Femur (tissue), 1 donor: ENCODE measurements at regions not wholly inside any gene's neighbourhood (a gene's known extent, or its start where the extent isn't known, plus 50 kb on each side); places are given as distances from the start of the nearest gene placed in this dataset.
"Not testable (repeated sequence)": the region's sequence is repeated elsewhere in the genome, so short reads cannot be mapped to it uniquely, and the experiment has no call there.

ENCODE experiments used
- DNase-seq: peaks from one replicate; pipeline ENCODE4 v3.0.0-alpha.2; 2017

DNA sequence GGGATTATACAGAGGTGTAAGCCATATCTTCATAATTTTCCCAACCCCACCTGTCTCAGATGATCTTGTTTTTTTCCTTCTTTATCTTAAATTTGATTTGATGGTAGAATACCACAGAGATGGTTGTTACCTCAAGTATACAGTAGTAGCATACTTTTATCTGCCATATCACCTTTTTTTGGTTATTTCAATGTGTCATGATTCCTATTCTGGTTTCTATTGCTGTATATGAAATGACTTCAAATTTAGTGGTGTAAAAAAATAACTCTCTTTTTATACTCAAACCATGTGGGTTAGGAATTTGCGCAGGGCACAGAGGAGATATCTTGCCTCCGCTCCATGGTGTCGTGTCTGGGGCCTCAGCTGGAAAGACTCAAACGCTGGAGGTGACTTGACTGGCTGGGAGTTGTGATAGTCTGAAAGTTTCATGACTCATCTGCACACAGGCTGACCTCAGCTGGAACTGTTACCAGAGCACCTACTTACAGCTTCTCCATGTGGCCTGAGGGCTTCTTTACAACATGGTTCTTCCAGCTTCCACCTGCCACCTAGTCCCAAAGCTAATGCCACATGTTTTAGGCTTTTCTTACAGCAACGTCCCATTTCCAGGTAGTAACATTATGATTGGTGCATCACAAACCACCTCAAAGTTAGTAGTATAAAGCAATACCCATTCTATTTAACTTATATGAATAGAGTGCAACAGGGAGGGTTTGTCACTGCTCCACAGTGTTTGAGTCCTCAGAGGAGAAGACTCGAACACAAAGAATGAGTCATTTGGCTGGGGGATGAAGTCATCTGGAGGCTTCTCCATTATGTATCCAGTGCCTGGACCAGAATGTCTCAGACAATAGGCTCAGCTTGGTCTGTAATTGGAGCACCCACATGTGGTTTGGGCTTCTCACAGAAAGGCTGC lies 82.3 kb upstream of the XPO1 start:
- DNase-seq, result no peak

GRCh38 chr2:61619561-61619960 lies 81.4 kb upstream of the XPO1 start:
- no peak for DNase-seq

- DNase-seq, result no peak
These were observed 79.5 kb upstream of the XPO1 start for GRCh38 chr2:61617610-61618009.

DNA sequence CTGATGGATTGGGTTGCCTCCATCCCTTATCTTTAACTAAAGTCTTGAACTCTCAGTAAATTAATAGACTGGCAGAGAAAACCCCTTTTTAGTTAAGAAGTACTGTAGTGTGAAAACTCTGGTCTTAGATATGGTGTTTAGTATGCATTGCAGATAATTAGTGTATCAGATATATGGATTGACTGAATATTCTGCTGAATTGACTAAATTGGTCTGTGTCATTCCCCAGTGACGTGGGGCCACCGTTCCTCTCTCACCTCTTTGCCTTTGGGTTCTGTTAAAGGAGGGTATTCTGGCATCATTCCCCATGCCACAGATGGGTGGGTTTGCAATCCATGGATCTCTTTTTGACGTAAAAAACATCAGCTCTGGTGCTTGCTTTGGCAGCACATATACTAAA lies 67.1 kb upstream of the XPO1 start:
- no peak for DNase-seq

DNA sequence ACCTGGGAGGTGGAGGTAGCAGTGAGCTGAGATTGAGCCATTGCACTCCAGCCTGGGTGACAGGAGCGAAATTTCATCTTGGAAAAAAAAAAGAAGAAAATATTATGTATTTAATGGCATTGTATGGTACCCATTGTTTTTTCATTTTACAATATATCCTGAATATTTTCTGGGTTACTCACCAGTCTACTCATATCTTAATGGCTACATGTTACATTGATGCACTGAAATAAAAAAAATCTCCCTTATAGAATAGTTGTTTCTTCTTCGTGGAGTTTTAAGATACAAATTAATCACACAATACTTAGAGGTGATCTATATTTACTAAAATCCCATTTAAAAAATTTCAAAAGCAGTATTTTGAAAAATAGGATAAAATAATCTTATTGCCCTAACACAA lies 66.3 kb upstream of the XPO1 start:
- no peak for DNase-seq

- DNase-seq, result not testable (repeated sequence)
These were observed 60.5 kb upstream of the XPO1 start for GRCh38 chr2:61598515-61599156.

GRCh38 chr2:61597300-61598289 lies 59.4 kb upstream of the XPO1 start:
- no peak for DNase-seq

DNA sequence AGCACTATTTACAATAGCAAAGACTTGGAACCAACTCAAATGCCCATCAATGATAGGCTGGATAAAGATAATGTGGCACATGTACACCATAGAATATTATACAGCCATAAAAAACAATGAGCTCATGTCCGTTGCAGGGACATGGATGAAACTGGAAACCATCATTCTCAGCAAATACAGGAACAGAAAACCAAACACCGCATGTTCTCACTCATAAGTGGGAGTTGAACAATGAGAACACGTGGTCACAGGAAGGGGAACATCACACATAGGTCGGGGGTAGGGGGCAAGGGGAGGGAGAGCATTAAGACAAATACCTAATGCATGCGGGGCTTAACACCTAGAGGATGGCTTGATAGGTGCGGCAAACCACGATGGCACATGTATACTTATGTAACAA lies 56.0 kb upstream of the XPO1 start:
- not testable (repeated sequence) for DNase-seq

DNA sequence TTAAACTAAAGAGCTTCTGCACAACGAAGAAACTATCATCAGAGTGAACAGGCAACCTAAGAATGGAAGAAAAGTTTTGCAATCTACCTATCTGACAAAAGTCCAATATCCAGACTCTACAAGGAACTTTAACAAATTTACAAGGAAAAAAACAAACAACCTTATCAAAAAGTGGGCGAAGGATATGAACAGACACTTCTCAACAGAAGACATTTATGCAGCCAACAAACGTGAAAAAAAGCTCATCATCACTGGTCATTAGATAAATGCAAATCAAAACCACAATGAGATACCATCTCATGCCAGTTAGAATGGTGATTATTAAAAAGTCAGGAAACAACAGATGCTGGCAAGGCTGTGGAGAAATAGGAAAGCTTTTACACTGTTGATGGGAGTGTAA lies 55.5 kb upstream of the XPO1 start:
- DNase-seq, result not testable (repeated sequence)

DNA sequence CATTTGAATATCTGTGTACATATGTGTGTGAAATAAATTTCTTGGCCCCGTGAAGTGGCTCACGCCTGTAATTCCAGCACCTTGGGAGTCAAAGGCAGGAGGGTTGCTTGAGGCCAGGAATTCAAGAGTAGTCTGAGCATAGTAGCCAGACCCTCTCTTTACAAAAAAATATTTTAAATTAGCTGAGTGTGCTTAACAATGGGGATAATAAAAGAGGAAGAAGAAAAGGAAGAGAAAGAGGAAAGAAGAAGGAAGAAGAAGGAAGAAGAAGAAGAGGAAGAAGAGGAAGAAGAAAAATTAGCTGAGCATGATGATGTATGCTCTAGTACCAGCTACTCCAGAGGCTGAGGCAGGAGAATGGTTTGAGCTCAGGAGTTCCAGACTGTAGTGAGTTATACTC lies 52.1 kb upstream of the XPO1 start:
- no peak for DNase-seq

- DNase-seq, result no peak
These were observed 50.4 kb upstream of the XPO1 start for GRCh38 chr2:61588566-61588965.
